IMR-90 (cell line): ENCODE measurements at regions not wholly inside any gene's neighbourhood (a gene's known extent, or its start where the extent isn't known, plus 50 kb on each side); places are given as distances from the start of the nearest gene placed in this dataset.

ENCODE experiments used
- CEBPB ChIP-seq: IDR thresholded peaks from 2 replicates; pipeline ENCODE4 v1.6.1; 2012; ENCODE audit warnings: low read depth, low read length, improper control_type of control experiment
- FOS ChIP-seq: fragments of 150-350 bp; IDR thresholded peaks from 2 replicates; pipeline ENCODE4 v1.6.1; 2016; ENCODE audit warnings: low read depth, low read length
- POLR2A ChIP-seq: IDR thresholded peaks from 2 replicates; pipeline ENCODE4 v1.6.1; 2012; ENCODE audit warnings: mild to moderate bottlenecking, low read depth, low read length
- RCOR1 ChIP-seq: IDR thresholded peaks from 2 replicates; pipeline ENCODE4 v1.6.1; 2012; ENCODE audit warnings: mild to moderate bottlenecking, low read length, improper control_type of control experiment; ENCODE audit not compliant: insufficient replicate concordance
- USF2 ChIP-seq: fragments of 150-350 bp; IDR thresholded peaks from 2 replicates; pipeline ENCODE4 v1.6.1; 2017; ENCODE audit warnings: mild to moderate bottlenecking, antibody characterized with exemption, low read length, low read depth
- TF ChIP-seq, protein P1 (sequence below): conservative IDR thresholded peaks from 2 replicates; pipeline ENCODE4 v1.5.1; 2012; ENCODE audit warnings: mild to moderate bottlenecking, low read depth, low read length, improper control_type of control experiment

DNA sequence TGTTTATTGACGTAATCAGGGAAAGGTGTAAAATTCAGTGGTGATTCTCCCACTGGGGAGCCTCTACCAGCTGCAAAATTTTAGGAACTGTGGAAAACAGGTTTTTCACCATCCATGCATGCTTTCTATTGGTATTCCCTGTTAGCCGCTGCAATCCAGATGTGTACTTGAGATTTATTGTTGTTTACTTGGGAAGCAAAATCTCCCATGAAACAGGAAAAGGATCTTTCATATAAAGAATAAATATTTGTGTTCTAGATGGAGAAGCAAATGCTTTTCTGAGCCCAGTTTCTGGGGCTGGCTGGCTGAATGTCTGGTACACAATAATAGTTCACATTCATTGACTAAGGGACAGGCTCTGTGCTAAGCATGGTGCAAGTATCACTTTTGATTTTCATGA, 144.6 kb upstream of the RASGRP1 start:
- TF ChIP-seq, protein P1, sequence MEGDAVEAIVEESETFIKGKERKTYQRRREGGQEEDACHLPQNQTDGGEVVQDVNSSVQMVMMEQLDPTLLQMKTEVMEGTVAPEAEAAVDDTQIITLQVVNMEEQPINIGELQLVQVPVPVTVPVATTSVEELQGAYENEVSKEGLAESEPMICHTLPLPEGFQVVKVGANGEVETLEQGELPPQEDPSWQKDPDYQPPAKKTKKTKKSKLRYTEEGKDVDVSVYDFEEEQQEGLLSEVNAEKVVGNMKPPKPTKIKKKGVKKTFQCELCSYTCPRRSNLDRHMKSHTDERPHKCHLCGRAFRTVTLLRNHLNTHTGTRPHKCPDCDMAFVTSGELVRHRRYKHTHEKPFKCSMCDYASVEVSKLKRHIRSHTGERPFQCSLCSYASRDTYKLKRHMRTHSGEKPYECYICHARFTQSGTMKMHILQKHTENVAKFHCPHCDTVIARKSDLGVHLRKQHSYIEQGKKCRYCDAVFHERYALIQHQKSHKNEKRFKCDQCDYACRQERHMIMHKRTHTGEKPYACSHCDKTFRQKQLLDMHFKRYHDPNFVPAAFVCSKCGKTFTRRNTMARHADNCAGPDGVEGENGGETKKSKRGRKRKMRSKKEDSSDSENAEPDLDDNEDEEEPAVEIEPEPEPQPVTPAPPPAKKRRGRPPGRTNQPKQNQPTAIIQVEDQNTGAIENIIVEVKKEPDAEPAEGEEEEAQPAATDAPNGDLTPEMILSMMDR = no peak
- TF ChIP-seq RCOR1 (no peak), USF2 (no peak), FOS (no peak), POLR2A (no peak), CEBPB (no peak)
